ENCODE measurements at regions not wholly inside any gene's neighbourhood (a gene's known extent, or its start where the extent isn't known, plus 50 kb on each side); places are given as distances from the start of the nearest gene placed in this dataset.

- Histone ChIP-seq H3K27me3 (ENCODE audit: control insufficient read depth, insufficient read depth, low read length) (0 out of 2 replicates have a peak, but pooled peaks cover 2% of the 10 kb centered on the region), H3K9ac (ENCODE audit: low read depth, low read length) (no peak overlapping the region), H2BK20ac (ENCODE audit: low read depth, low read length) (peak overlapping the region; percentile 32; the same call in 1 of the 2 replicates), H3K4me1 (ENCODE audit: control insufficient read depth, insufficient read depth, low read length) (peaks cover 19% of the 10 kb centered on the region), H3K27ac (ENCODE audit: insufficient read depth, low read length) (no peak overlapping the region), H4K8ac (ENCODE audit: low read depth in 2 of 2, low read length in 2 of 2) (no peak overlapping the region), H3K9me1 (ENCODE audit: insufficient read depth, low read length) (peaks cover 21% of the 10 kb centered on the region), H3K23ac (ENCODE audit: low read depth, low read length) (no peak overlapping the region), H2BK15ac (ENCODE audit: low read depth, low read length) (no peak overlapping the region), H2AK5ac (ENCODE audit: low read depth, low read length) (no peak overlapping the region; the same call in 1 of the 2 replicates), H3K4ac (ENCODE audit: low read depth, low read length) (peak overlapping the region; percentile 29), H3K18ac (ENCODE audit: low read depth, low read length) (no peak overlapping the region; the same call in 1 of the 2 replicates), H3K4me3 (ENCODE audit: insufficient read depth, low read depth, low read length) (no peak overlapping the region), H3K36me3 (ENCODE audit: control insufficient read depth, insufficient read depth, low read length) (no peaks in the 10 kb centered on the region), H3K56ac (ENCODE audit: extremely low read depth, insufficient read depth, low read length) (no peak overlapping the region), H4K20me1 (ENCODE audit: insufficient read depth, low read length) (no peaks in the 10 kb centered on the region), H3K14ac (replicated peaks; ENCODE audit: low read depth, low read length) (no peak overlapping the region), H3K4me2 (ENCODE audit: low read depth, low read length) (no peak overlapping the region), H2BK5ac (ENCODE audit: low read depth, low read length, poor library complexity, severe bottlenecking) (no peak overlapping the region), H4K5ac (ENCODE audit: low read depth, low read length) (no peak overlapping the region), H2BK120ac (ENCODE audit: low read depth, low read length) (no peak overlapping the region), H2AK9ac (replicated peaks; ENCODE audit: low read depth, low read length, poor library complexity) (no peak overlapping the region), H3K9me3 (ENCODE audit: control insufficient read depth, insufficient read depth, low read length) (no peaks in the 10 kb centered on the region; the same call in 1 of the 2 replicates), H3K79me1 (ENCODE audit: low read depth in 1 of 2, low read length in 2 of 2) (no peaks in the 10 kb centered on the region), H2AFZ (replicated peaks; ENCODE audit: low read length, poor library complexity) (no peak overlapping the region), H4K91ac (ENCODE audit: insufficient read depth, low read depth, low read length) (no peak overlapping the region)
- WGBS, 2 experiments (ENCODE audit: extremely low coverage in 2 of 2, insufficient read length in 1 of 2), result 84% methylated on average over 11 of the region's 13 CpGs; no CpG with 5 or more reads in 1 of the 2 experiments
- in situ Hi-C loops (cut with MboI; ENCODE audit: low sequenced_read_pairs), result no loop called here
- dilution Hi-C loops (cut with HindIII; ENCODE audit: low sequenced_read_pairs, unreplicated experiment), result no loop called here
- intact Hi-C loops (cut with micrococcal nuclease), result no loop called here
- POLR2A ChIA-PET (ENCODE audit: unreplicated experiment), result no interaction called here
- CTCF ChIA-PET, result interaction anchor here (0.6 kb wide), 1 partner anchor 288 kb away, joined by 3 read pairs; no protein-coding TSS in a partner anchor
- no TSS peak for BruUV-seq (replicated peaks)
- TF ChIP-seq CEBPB (IDR thresholded peaks at IDR 0.05; ENCODE audit: low read depth, low read length) (no peak), USF2 (IDR thresholded peaks at IDR 0.05; ENCODE audit: low read depth, low read length) (no peak), MXI1 (IDR thresholded peaks at IDR 0.05; ENCODE audit: borderline replicate concordance, low read depth, low read length) (no peak), POLR2A (IDR thresholded peaks at IDR 0.05; ENCODE audit: low read depth, low read length) (no peak), RFX5 (IDR thresholded peaks at IDR 0.05; ENCODE audit: low read depth, low read length) (no peak), RAD21 (IDR thresholded peaks at IDR 0.05; ENCODE audit: low read length) (no peak), ELK1 (IDR thresholded peaks at IDR 0.05; ENCODE audit: borderline replicate concordance, low read depth, low read length) (no peak), RCOR1 (IDR thresholded peaks at IDR 0.05; ENCODE audit: insufficient replicate concordance, low read length) (no peak), CTCF (conservative IDR thresholded peaks at IDR 0.05; ENCODE audit: low read depth, low read length) (no peak), FOS (IDR thresholded peaks at IDR 0.05; ENCODE audit: low read depth, low read length) (no peak), NFE2L2 (IDR thresholded peaks at IDR 0.05; ENCODE audit: low read depth, low read length) (no peak), MAZ (IDR thresholded peaks at IDR 0.05; ENCODE audit: borderline replicate concordance, low read depth, low read length) (no peak), CHD1 (IDR thresholded peaks at IDR 0.05; ENCODE audit: low read depth, low read length) (no peak)
- ATAC-seq (ENCODE audit: low read depth) (no peak), DNase-seq (no peak)
These were observed 75.5 kb downstream of the PSMG1 start for GRCh38 chr21:39107739-39108138.
